C4-2B (cell line): ENCODE measurements at regions not wholly inside any gene's neighbourhood (a gene's known extent, or its start where the extent isn't known, plus 50 kb on each side); places are given as distances from the start of the nearest gene placed in this dataset.

ENCODE experiments used
- CTCF ChIP-seq: fragments of 450-650 bp; conservative IDR thresholded peaks from 2 replicates; pipeline ENCODE4 v1.5.1; 2017; ENCODE audit warnings: mild to moderate bottlenecking
- ZFX ChIP-seq: fragments of 450-650 bp; IDR thresholded peaks from 2 replicates; pipeline ENCODE4 v1.6.1; 2017

GRCh38 chr4:56757261-56757746, 64.2 kb downstream of the SPINK2 start:
- TF ChIP-seq CTCF (no peak), ZFX (no peak)
